ENCODE measurements at regions not wholly inside any gene's neighbourhood (a gene's known extent, or its start where the extent isn't known, plus 50 kb on each side); places are given as distances from the start of the nearest gene placed in this dataset.

DNA sequence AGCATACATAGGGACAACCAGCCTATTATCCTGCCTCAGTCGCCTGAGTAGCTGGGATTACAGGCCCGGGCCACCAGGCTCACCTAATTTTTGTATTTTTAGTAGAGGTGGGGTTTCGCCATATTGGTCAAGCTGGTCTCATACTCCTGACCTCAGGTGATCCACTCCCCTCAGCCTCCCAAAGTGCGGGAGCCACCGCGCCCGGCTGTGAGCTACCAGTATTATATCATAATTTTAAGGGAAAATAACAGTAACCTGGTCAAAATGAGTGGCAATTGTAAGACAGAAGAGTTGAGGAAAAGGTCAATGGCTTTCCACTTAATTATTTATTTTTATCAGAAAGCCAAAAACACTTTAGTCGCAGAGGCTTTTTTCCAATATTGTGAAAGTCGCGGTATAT lies 652.6 kb upstream of the BCHE start:
- no peak for TF ChIP-seq EZH2phosphoT487 (IDR thresholded peaks at IDR 0.05; ENCODE audit: insufficient read depth, low read depth)
- TF ChIP-seq EZH2 (IDR thresholded peaks at IDR 0.05; ENCODE audit: insufficient read depth, poor library complexity, severe bottlenecking): no peak
